Ishikawa (cell line): ENCODE measurements at regions not wholly inside any gene's neighbourhood (a gene's known extent, or its start where the extent isn't known, plus 50 kb on each side); places are given as distances from the start of the nearest gene placed in this dataset.

Source experiments
- EP300 ChIP-seq: IDR thresholded peaks from 2 replicates; pipeline ENCODE4 v1.6.1; 2012; ENCODE audit warnings: borderline replicate concordance
- TCF12 ChIP-seq: IDR thresholded peaks from 2 replicates; pipeline ENCODE4 v1.6.1; 2012; ENCODE audit warnings: low read depth
- YY1 ChIP-seq: IDR thresholded peaks from 2 replicates; pipeline ENCODE4 v1.6.1; 2012; ENCODE audit warnings: low read depth

GRCh38 chr14:43341921-43342320 lies 1165.2 kb downstream of the FSCB start:
- TF ChIP-seq EP300 = no peak
- no peak for TF ChIP-seq TCF12
- no peak for TF ChIP-seq YY1
